K562 (cell line): ENCODE measurements at regions not wholly inside any gene's neighbourhood (a gene's known extent, or its start where the extent isn't known, plus 50 kb on each side); places are given as distances from the start of the nearest gene placed in this dataset.

ENCODE experiments used
- ATAC-seq: fragments of 200-7000 bp; cut with Tn5 transposase; 3 replicates; pipeline ENCODE4 v1.9.1; 2020; ENCODE audit warnings: moderate library complexity
- BruUV-seq: library from RNA; stranded (reverse); fragments of 400-500 nt; replicated peaks from 2 replicates; lab custom pipeline; 2021; lab: Mats Ljungman, UMichigan
- CTCF ChIA-PET: fragments of 300-600 bp; formaldehyde crosslinking; extraction: SDS; loops from one replicate; lab custom pipeline; 2021; ENCODE audit warnings: low intra/inter-chr PET ratio; lab: Yijun Ruan, JAX
- POLR2A ChIA-PET: fragments of 300-600, 350-650 bp; sonication (Branson Sonifier 250); formaldehyde crosslinking; extraction: SDS; loops from one replicate; lab custom pipeline; 2021; ENCODE audit warnings: antibody characterized with exemption, inconsistent platforms; lab: Yijun Ruan, JAX
- DNase-seq, 4 experiments: peaks; one replicate each; pipeline versions ENCODE4 v3.0.0 to v3.0.0-alpha.2; 2011 to 2018; ENCODE audit warnings: low spot score in 3 of 4, mixed read lengths in 3 of 4; ENCODE audit errors: extremely low read depth in 1 of 4
- FAIRE-seq: peaks from 2 replicates; lab custom pipeline; 2011; peaks lifted over from hg19 to GRCh38; lab: Jason Lieb, UNC
- H2AFZ ChIP-seq: 2 replicates; pipeline ENCODE4 v1.6.0; 2011; ENCODE audit warnings: low read depth, low read length, control low read depth, inconsistent platforms
- H3K27ac ChIP-seq: fragments of 200-600 bp; 3 replicates; pipeline ENCODE4 v1.8.0; 2011; ENCODE audit warnings: low read depth, mild to moderate bottlenecking, control low read depth, inconsistent platforms, low read length, moderate library complexity, mixed read lengths; ENCODE audit errors: extremely low read depth
- H3K27me3 ChIP-seq, 2 experiments: fragments of 300-600 bp in 1 of 2; 2 replicates in 1 of 2; 3 replicates in 1 of 2; pipeline versions ENCODE4 v1.6.0 to v1.8.0; 2011; ENCODE audit warnings: inconsistent platforms in 2 of 2, low read length in 2 of 2, mild to moderate bottlenecking in 1 of 2, mixed read lengths in 1 of 2, moderate library complexity in 1 of 2; ENCODE audit not compliant: control insufficient read depth in 2 of 2, insufficient read depth in 2 of 2
- H3K36me3 ChIP-seq: fragments of 300-600 bp; 3 replicates; pipeline ENCODE4 v1.8.0; 2011; ENCODE audit warnings: mild to moderate bottlenecking, low read length, inconsistent platforms; ENCODE audit not compliant: control insufficient read depth, insufficient read depth
- H3K4me1 ChIP-seq, 2 experiments: fragments of 200-600 bp in 1 of 2; replicated peaks in 1 of 2; 2 replicates in 1 of 2; 3 replicates in 1 of 2; pipeline versions ENCODE4 v1.5.1 to v1.8.0; 2011; ENCODE audit warnings: inconsistent platforms in 2 of 2, low read length in 2 of 2, mild to moderate bottlenecking in 1 of 2, mixed read lengths in 1 of 2, moderate library complexity in 1 of 2; ENCODE audit not compliant: control insufficient read depth in 2 of 2, insufficient read depth in 2 of 2
- H3K4me2 ChIP-seq: 2 replicates; pipeline ENCODE4 v1.6.1; 2011; ENCODE audit warnings: low read length, control low read depth, inconsistent platforms, mixed read lengths; ENCODE audit not compliant: insufficient read depth
- H3K4me3 ChIP-seq: fragments of 200-600 bp; sonication (generic), shearing (Covaris generic); 2 replicates; pipeline ENCODE4 v1.5.1; 2016; ENCODE audit warnings: control low read depth, inconsistent platforms
- H3K79me2 ChIP-seq: fragments of 200-600 bp; 3 replicates; pipeline ENCODE4 v1.8.0; 2011; ENCODE audit warnings: low read length, inconsistent platforms; ENCODE audit not compliant: control insufficient read depth, insufficient read depth
- H3K9ac ChIP-seq, 2 experiments: 2 replicates each; pipeline versions ENCODE4 v1.6.0 to v1.6.1; 2011; ENCODE audit warnings: low read depth in 2 of 2, low read length in 2 of 2, control low read depth in 1 of 2, inconsistent platforms in 1 of 2, mild to moderate bottlenecking in 1 of 2, mixed read lengths in 1 of 2; ENCODE audit not compliant: insufficient read depth in 1 of 2
- H3K9me1 ChIP-seq: one replicate; pipeline ENCODE4 v1.6.0; 2011; ENCODE audit warnings: inconsistent platforms, mild to moderate bottlenecking, low read length, moderate library complexity; ENCODE audit not compliant: control insufficient read depth, insufficient read depth
- H3K9me3 ChIP-seq: replicated peaks from 2 replicates; pipeline ENCODE4 v1.5.1; 2011; ENCODE audit warnings: low read depth, low read length, inconsistent platforms; ENCODE audit not compliant: control insufficient read depth, insufficient read depth
- H4K20me1 ChIP-seq: replicated peaks from 2 replicates; pipeline ENCODE4 v1.6.1; 2011; ENCODE audit warnings: low read length, inconsistent platforms, mixed read lengths; ENCODE audit not compliant: control insufficient read depth, insufficient read depth
- CREB1 ChIP-seq, 2 experiments: sonication (generic) in 1 of 2; formaldehyde crosslinking in 1 of 2; IDR thresholded peaks; 2 replicates each; pipeline versions ENCODE4 v1.6.1 to v1.8.0; 2012 to 2022; ENCODE audit warnings: inconsistent platforms in 1 of 2, mild to moderate bottlenecking in 1 of 2, missing genetic modification reagents in 1 of 2, moderate library complexity in 1 of 2
- HDAC6 ChIP-seq: IDR thresholded peaks from 2 replicates; pipeline ENCODE4 v1.6.1; 2012; ENCODE audit warnings: low read depth, mild to moderate bottlenecking, control low read depth, inconsistent platforms, low read length, moderate library complexity
- HDAC8 ChIP-seq: fragments of 450-650 bp; IDR thresholded peaks from 2 replicates; pipeline ENCODE4 v1.6.1; 2016; ENCODE audit warnings: mild to moderate bottlenecking, missing genetic modification characterization, moderate library complexity, missing compliant biosample characterization
- KHSRP ChIP-seq: fragments of 450-650 bp; IDR thresholded peaks from 2 replicates; pipeline ENCODE4 v1.6.1; 2017
- NR2C2 ChIP-seq, 2 experiments: fragments of 200-800 bp in 1 of 2; sonication (Bioruptor generic) in 1 of 2; sonication (generic) in 1 of 2; formaldehyde crosslinking in 1 of 2; IDR thresholded peaks; 2 replicates each; pipeline versions ENCODE4 v1.6.1 to v1.8.0; 2016 to 2022; ENCODE audit warnings: mild to moderate bottlenecking in 1 of 2, missing compliant biosample characterization in 1 of 2, missing genetic modification characterization in 1 of 2, missing genetic modification reagents in 1 of 2
- PHF21A ChIP-seq: fragments of 450-650 bp; IDR thresholded peaks from 2 replicates; pipeline ENCODE4 v1.6.1; 2017; ENCODE audit warnings: low read depth, borderline replicate concordance
- ZNF766 ChIP-seq: fragments of 200-800 bp; sonication (Bioruptor generic); conservative IDR thresholded peaks from 2 replicates; pipeline ENCODE4 v1.6.1; 2016; ENCODE audit warnings: missing genetic modification characterization, missing compliant biosample characterization
- WGBS: fragments of 100-300 bp; shearing (Covaris generic); methylation state at CpG from one replicate; pipeline ENCODE4 v1.1.6; 2016; ENCODE audit warnings: low coverage, mixed read lengths; ENCODE audit not compliant: insufficient coverage; ENCODE audit errors: missing lambda C conversion rate; 5-methylcytosine and 5-hydroxymethylcytosine counted together
- in situ Hi-C: fragments of 300-500 bp; cut with MboI; formaldehyde crosslinking; loops from 4 replicates; pipeline ENCODE4 v1.15.0; 2018; ENCODE audit warnings: inconsistent platforms, mixed read lengths
- intact Hi-C: fragments of 100-400 bp; cut with micrococcal nuclease; formaldehyde crosslinking; loops from 2 replicates; pipeline ENCODE4 v1.14.2; 2022
- TF ChIP-seq, protein P1 (sequence below): fragments of 250-450 bp; sonication (Bioruptor Pico); IDR thresholded peaks from 2 replicates; pipeline ENCODE4 v1.4.0; 2020; ENCODE audit warnings: mild to moderate bottlenecking, moderate library complexity

DNA sequence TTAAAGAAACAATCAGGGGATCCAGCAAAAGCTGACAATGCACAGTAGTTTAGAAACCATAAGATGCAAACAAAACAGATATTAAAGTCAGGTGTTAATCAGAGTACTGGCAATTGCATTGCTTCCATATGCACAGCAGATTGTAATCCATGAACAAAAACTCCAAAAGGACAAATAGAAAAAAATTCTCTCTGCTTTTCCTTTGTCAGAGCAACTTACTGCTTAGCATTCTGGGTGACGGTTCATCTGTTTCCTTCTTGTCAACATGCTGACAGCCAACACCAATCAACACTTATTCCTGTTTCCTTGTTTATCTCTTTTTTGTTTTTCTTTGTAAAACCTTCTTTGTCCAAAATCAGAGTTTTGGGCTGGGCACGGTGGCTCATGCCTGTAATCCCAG is 473.1 kb downstream of the XIRP2 start:
- ATAC-seq (no peak), FAIRE-seq (no peak), DNase-seq (no peak)
- no TSS peak for BruUV-seq
- 3% methylated on average over 2 of the region's 2 CpGs for WGBS
- CTCF ChIA-PET = no interaction called here
- H3K27ac ChIP-seq = no peak overlapping the region
- in situ Hi-C loops (no loop called here), intact Hi-C loops (no loop called here)
- H3K4me3 ChIP-seq = no peak overlapping the region
- H3K4me1 ChIP-seq = no peaks in the 10 kb centered on the region
- H4K20me1 ChIP-seq = no peaks in the 10 kb centered on the region
- H3K27me3 ChIP-seq = no peaks in the 10 kb centered on the region
- POLR2A ChIA-PET = no interaction called here
- TF ChIP-seq NR2C2 (CRISPR knock-in tag; IDR thresholded peaks at IDR 0.05) = no peak
- no peak for TF ChIP-seq NR2C2 (tag; IDR thresholded peaks at IDR 0.05)
- no peak for TF ChIP-seq ZNF766 (CRISPR knock-in tag)
- no peak for TF ChIP-seq HDAC8 (tag)
- no peak for TF ChIP-seq KHSRP
- TF ChIP-seq, protein P1, sequence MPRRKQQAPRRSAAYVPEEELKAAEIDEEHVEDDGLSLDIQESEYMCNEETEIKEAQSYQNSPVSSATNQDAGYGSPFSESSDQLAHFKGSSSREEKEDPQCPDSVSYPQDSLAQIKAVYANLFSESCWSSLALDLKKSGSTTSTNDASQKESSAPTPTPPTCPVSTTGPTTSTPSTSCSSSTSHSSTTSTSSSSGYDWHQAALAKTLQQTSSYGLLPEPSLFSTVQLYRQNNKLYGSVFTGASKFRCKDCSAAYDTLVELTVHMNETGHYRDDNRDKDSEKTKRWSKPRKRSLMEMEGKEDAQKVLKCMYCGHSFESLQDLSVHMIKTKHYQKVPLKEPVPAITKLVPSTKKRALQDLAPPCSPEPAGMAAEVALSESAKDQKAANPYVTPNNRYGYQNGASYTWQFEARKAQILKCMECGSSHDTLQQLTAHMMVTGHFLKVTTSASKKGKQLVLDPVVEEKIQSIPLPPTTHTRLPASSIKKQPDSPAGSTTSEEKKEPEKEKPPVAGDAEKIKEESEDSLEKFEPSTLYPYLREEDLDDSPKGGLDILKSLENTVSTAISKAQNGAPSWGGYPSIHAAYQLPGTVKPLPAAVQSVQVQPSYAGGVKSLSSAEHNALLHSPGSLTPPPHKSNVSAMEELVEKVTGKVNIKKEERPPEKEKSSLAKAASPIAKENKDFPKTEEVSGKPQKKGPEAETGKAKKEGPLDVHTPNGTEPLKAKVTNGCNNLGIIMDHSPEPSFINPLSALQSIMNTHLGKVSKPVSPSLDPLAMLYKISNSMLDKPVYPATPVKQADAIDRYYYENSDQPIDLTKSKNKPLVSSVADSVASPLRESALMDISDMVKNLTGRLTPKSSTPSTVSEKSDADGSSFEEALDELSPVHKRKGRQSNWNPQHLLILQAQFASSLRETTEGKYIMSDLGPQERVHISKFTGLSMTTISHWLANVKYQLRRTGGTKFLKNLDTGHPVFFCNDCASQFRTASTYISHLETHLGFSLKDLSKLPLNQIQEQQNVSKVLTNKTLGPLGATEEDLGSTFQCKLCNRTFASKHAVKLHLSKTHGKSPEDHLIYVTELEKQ (CRISPR knock-in tag) = no peak
- TF ChIP-seq CREB1 (IDR thresholded peaks at IDR 0.05) = no peak
- no peak for TF ChIP-seq CREB1 (CRISPR knock-in tag; IDR thresholded peaks at IDR 0.05)
- TF ChIP-seq HDAC6 = no peak
- TF ChIP-seq PHF21A = no peak
- no peak overlapping the region for H3K4me2 ChIP-seq
- H3K79me2 ChIP-seq = no peaks in the 10 kb centered on the region
- H3K9me1 ChIP-seq = no peaks in the 10 kb centered on the region
- no peaks in the 10 kb centered on the region; the same call in 1 of the 2 replicates for H3K9me3 ChIP-seq
- no peak overlapping the region for H2AFZ ChIP-seq
- no peaks in the 10 kb centered on the region for H3K36me3 ChIP-seq
- H3K9ac ChIP-seq = no peak overlapping the region
